Progenitor cell of endocrine pancreas (in vitro differentiated cells): ENCODE measurements at regions not wholly inside any gene's neighbourhood (a gene's known extent, or its start where the extent isn't known, plus 50 kb on each side); places are given as distances from the start of the nearest gene placed in this dataset.
"Not testable (repeated sequence)": the region's sequence is repeated elsewhere in the genome, so short reads cannot be mapped to it uniquely, and the experiment has no call there.

Source experiments
- DNase-seq: peaks from one replicate; pipeline ENCODE4 v3.0.0; 2021; ENCODE audit warnings: low spot score; ENCODE audit not compliant: unreplicated experiment
- H3K27ac Mint-ChIP-seq: 2 replicates; pipeline ENCODE4 v1.8.0; 2021; ENCODE audit warnings: mild to moderate bottlenecking, moderate library complexity, mixed read lengths
- H3K27me3 Mint-ChIP-seq: 2 replicates; pipeline ENCODE4 v1.8.0; 2021; ENCODE audit warnings: mixed read lengths
- H3K36me3 Mint-ChIP-seq: 2 replicates; pipeline ENCODE4 v1.8.0; 2022; ENCODE audit warnings: mixed read lengths; ENCODE audit not compliant: insufficient read depth
- H3K4me1 Mint-ChIP-seq: 2 replicates; pipeline ENCODE4 v1.8.0; 2021; ENCODE audit warnings: low read depth, mixed read lengths
- H3K4me3 Mint-ChIP-seq: 2 replicates; pipeline ENCODE4 v1.8.0; 2021; ENCODE audit warnings: low read depth, mild to moderate bottlenecking, moderate library complexity, mixed read lengths
- H3K9me3 Mint-ChIP-seq: 2 replicates; pipeline ENCODE4 v1.8.0; 2021; ENCODE audit warnings: low read depth, mixed read lengths
- TF ChIP-seq, protein P1 (sequence below): fragments of 200-600 bp; sonication (generic); IDR thresholded peaks from one replicate; pipeline ENCODE4 v1.5.0; 2021; ENCODE audit warnings: antibody characterized with exemption, mild to moderate bottlenecking; ENCODE audit not compliant: unreplicated experiment

- peaks cover 4% of the 10 kb centered on the region for H3K27me3 Mint-ChIP-seq
Observed at GRCh38 chr11:122578171-122578825, 77.2 kb upstream of the UBASH3B start.

GRCh38 chr11:122572592-122572991, 82.9 kb upstream of the UBASH3B start:
- TF ChIP-seq, protein P1, sequence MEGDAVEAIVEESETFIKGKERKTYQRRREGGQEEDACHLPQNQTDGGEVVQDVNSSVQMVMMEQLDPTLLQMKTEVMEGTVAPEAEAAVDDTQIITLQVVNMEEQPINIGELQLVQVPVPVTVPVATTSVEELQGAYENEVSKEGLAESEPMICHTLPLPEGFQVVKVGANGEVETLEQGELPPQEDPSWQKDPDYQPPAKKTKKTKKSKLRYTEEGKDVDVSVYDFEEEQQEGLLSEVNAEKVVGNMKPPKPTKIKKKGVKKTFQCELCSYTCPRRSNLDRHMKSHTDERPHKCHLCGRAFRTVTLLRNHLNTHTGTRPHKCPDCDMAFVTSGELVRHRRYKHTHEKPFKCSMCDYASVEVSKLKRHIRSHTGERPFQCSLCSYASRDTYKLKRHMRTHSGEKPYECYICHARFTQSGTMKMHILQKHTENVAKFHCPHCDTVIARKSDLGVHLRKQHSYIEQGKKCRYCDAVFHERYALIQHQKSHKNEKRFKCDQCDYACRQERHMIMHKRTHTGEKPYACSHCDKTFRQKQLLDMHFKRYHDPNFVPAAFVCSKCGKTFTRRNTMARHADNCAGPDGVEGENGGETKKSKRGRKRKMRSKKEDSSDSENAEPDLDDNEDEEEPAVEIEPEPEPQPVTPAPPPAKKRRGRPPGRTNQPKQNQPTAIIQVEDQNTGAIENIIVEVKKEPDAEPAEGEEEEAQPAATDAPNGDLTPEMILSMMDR: no peak
- H3K27me3 Mint-ChIP-seq: peaks cover 6% of the 10 kb centered on the region
- H3K36me3 Mint-ChIP-seq: no peaks in the 10 kb centered on the region
- no peaks in the 10 kb centered on the region for H3K4me1 Mint-ChIP-seq
- DNase-seq: no peak
- no peak overlapping the region for H3K27ac Mint-ChIP-seq
- H3K4me3 Mint-ChIP-seq: no peak overlapping the region
- no peaks in the 10 kb centered on the region for H3K9me3 Mint-ChIP-seq

More at GRCh38 chr11:122578171-122578825, 77.2 kb upstream of the UBASH3B start:
- Mint-ChIP-seq H3K27ac (no peak overlapping the region), H3K36me3 (peaks cover 1% of the 10 kb centered on the region), H3K4me1 (peaks cover 2% of the 10 kb centered on the region), H3K9me3 (peaks cover 6% of the 10 kb centered on the region), H3K4me3 (no peak overlapping the region)
- no peak for DNase-seq
- TF ChIP-seq, protein P1: no peak

DNA sequence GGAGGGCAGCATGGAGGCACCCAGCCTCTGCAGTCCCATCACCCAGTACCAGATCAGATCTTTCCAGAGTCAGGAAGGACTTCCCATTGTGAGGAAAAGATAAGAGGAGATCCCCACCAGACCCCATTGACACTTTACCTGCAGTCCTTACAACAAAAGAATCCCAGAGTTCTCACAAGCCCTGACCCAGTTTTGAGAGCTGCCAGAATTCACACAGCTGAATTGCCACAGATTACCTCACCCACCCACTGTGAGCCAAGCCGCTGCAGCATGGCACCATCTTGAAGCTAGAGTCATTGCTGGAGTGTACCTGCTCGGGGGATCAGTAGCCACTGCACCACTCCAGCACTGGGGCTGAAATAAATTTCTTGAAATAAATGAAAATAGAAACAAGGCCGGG, 91.8 kb upstream of the UBASH3B start:
- Mint-ChIP-seq H3K36me3 (no peaks in the 10 kb centered on the region), H3K27me3 (peaks cover 7% of the 10 kb centered on the region), H3K27ac (no peak overlapping the region), H3K9me3 (peaks cover 3% of the 10 kb centered on the region), H3K4me3 (no peak overlapping the region), H3K4me1 (no peaks in the 10 kb centered on the region)
- no peak for DNase-seq
- TF ChIP-seq, protein P1: no peak

- no peak for DNase-seq
- TF ChIP-seq, protein P1: no peak
- Mint-ChIP-seq H3K36me3 (no peaks in the 10 kb centered on the region), H3K27ac (no peak overlapping the region), H3K4me3 (no peak overlapping the region), H3K27me3 (peaks cover 15% of the 10 kb centered on the region), H3K4me1 (no peaks in the 10 kb centered on the region), H3K9me3 (no peaks in the 10 kb centered on the region)
Observed at GRCh38 chr11:122559734-122560382, 95.7 kb upstream of the UBASH3B start.

DNA sequence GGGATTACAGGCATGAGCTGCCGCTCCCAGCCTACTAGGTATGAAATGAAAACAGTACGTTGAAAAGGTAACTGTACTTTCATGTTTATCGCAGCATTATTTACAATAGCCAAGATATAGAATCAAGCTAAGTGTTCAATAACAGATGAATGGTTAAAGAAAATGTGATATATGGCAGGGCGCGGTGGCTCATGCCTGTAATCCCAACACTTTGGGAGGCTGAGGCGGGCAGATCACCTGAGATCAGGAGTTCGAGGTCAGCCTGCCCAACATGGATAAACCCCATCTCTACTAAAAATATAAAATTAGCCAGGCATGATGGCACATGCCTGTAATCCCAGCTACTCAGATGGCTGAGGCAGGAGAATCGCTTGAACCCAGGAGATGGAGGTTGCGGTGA, 96.3 kb upstream of the UBASH3B start:
- peaks cover 15% of the 10 kb centered on the region for H3K27me3 Mint-ChIP-seq
- H3K4me1 Mint-ChIP-seq, H3K27ac Mint-ChIP-seq, H3K4me3 Mint-ChIP-seq, H3K9me3 Mint-ChIP-seq, H3K36me3 Mint-ChIP-seq, DNase-seq: not testable (repeated sequence)

DNA sequence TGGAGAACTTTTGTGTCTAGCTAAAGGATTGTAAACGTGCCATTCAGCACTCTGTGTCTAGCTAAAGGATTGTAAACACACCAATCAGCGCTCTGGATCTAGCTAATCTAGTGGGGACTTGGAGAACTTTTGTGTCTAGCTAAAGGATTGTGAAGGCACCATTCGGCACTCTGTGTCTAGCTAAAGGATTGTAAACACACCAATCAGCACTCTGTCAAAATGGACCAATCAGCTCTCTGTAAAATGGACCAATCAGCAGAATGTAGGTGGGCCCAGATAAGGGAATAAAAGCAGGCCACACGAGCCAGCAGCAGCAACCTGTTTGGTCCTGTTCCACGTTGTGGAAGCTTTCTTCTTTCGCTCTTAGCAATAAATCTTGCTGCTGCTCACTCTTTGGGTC, 98.4 kb upstream of the UBASH3B start:
- H3K4me1 Mint-ChIP-seq, H3K9me3 Mint-ChIP-seq, H3K36me3 Mint-ChIP-seq, H3K27ac Mint-ChIP-seq, H3K4me3 Mint-ChIP-seq, DNase-seq: not testable (repeated sequence)
- H3K27me3 Mint-ChIP-seq: peaks cover 15% of the 10 kb centered on the region
